Ascending aorta (tissue), 2 donors: ENCODE measurements at regions not wholly inside any gene's neighbourhood (a gene's known extent, or its start where the extent isn't known, plus 50 kb on each side); places are given as distances from the start of the nearest gene placed in this dataset.
A peak's percentile ranks its signal among the peaks of the same experiment; 100 is the strongest.

Experiments
- DNase-seq, 2 donors: peaks; one replicate each; pipeline ENCODE4 v3.0.0-alpha.2; 2019; ENCODE audit warnings: low spot score in 2 of 2
- H3K27ac ChIP-seq, 2 donors: fragments of 200-600 bp; sonication (generic); one replicate each; pipeline ENCODE4 v1.5.1; 2016 to 2017; ENCODE audit warnings: mild to moderate bottlenecking in 1 of 2
- H3K27me3 ChIP-seq: fragments of 200-600 bp; sonication (generic); one replicate; pipeline ENCODE4 v1.5.1; 2017
- H3K36me3 ChIP-seq, 2 donors: fragments of 200-600 bp; sonication (generic); one replicate each; pipeline ENCODE4 v1.5.1; 2016
- H3K4me1 ChIP-seq, 2 donors: fragments of 200-600 bp; sonication (generic); one replicate each; pipeline ENCODE4 v1.5.1; 2016 to 2017; ENCODE audit warnings: mild to moderate bottlenecking in 1 of 2
- H3K4me3 ChIP-seq, 2 donors: fragments of 200-600 bp; sonication (generic); one replicate each; pipeline ENCODE4 v1.5.1; 2016 to 2017; ENCODE audit warnings: mild to moderate bottlenecking in 1 of 2
- H3K9me3 ChIP-seq, 2 donors: fragments of 200-600 bp; sonication (generic); one replicate each; pipeline ENCODE4 v1.5.1; 2016
- CTCF ChIP-seq, 3 experiments: fragments of 200-600 bp in 2 of 3; fragments of 450-650 bp in 1 of 3; sonication (generic) in 2 of 3; IDR thresholded peaks; one replicate each; pipeline ENCODE4 v1.5.1; 2016 to 2019; ENCODE audit warnings: antibody characterized with exemption in 3 of 3, mild to moderate bottlenecking in 1 of 3, moderate library complexity in 1 of 3
- intact Hi-C: fragments of 100-400 bp; cut with DNase I; formaldehyde crosslinking; loops from one replicate; pipeline ENCODE4 v1.15.1; 2023

- TF ChIP-seq CTCF (IDR thresholded peaks at IDR 0.05) = no peak
- Histone ChIP-seq H3K27me3 (no peaks in the 10 kb centered on the region), H3K36me3 (no peaks in the 10 kb centered on the region), H3K4me1 (no peaks in the 10 kb centered on the region), H3K27ac (no peak overlapping the region), H3K9me3 (no peaks in the 10 kb centered on the region), H3K4me3 (no peak overlapping the region)
- DNase-seq = no peak
- intact Hi-C loops = no loop called here
Observed at GRCh38 chr14:53549956-53550355, 396.8 kb upstream of the DDHD1 start.

GRCh38 chr14:53547593-53547992, 394.5 kb upstream of the DDHD1 start:
- Histone ChIP-seq H3K4me1 (no peaks in the 10 kb centered on the region), H3K4me3 (no peak overlapping the region), H3K27ac (no peak overlapping the region), H3K36me3 (no peaks in the 10 kb centered on the region), H3K9me3 (no peaks in the 10 kb centered on the region), H3K27me3 (no peaks in the 10 kb centered on the region)
- TF ChIP-seq CTCF (IDR thresholded peaks at IDR 0.05) = no peak
- intact Hi-C loops = no loop called here
- no peak for DNase-seq

GRCh38 chr14:53545217-53545616, 392.1 kb upstream of the DDHD1 start:
- intact Hi-C loops = no loop called here
- H3K36me3 ChIP-seq = no peaks in the 10 kb centered on the region
- H3K4me3 ChIP-seq = no peak overlapping the region
- no peaks in the 10 kb centered on the region for H3K4me1 ChIP-seq
- no peak overlapping the region for H3K27ac ChIP-seq
- no peaks in the 10 kb centered on the region for H3K27me3 ChIP-seq
- no peak for TF ChIP-seq CTCF (IDR thresholded peaks at IDR 0.05)
- no peak for DNase-seq
- H3K9me3 ChIP-seq = no peaks in the 10 kb centered on the region

GRCh38 chr14:53542732-53543131, 389.6 kb upstream of the DDHD1 start:
- no peaks in the 10 kb centered on the region for H3K4me1 ChIP-seq
- peak in 1 of 2 donors; percentile 64 for DNase-seq
- intact Hi-C loops = loop anchor here (5.0 kb wide), 1 partner anchor 785 kb away; no protein-coding TSS in a partner anchor
- TF ChIP-seq CTCF (IDR thresholded peaks at IDR 0.05) = no peak
- H3K36me3 ChIP-seq = no peaks in the 10 kb centered on the region
- H3K27me3 ChIP-seq = no peaks in the 10 kb centered on the region
- no peak overlapping the region for H3K27ac ChIP-seq
- H3K4me3 ChIP-seq = no peak overlapping the region
- no peaks in the 10 kb centered on the region for H3K9me3 ChIP-seq

GRCh38 chr14:53541411-53541810, 388.3 kb upstream of the DDHD1 start:
- TF ChIP-seq CTCF (IDR thresholded peaks at IDR 0.05) = no peak

More at GRCh38 chr14:53541411-53541810, 388.3 kb upstream of the DDHD1 start:
- H3K4me1 ChIP-seq = no peaks in the 10 kb centered on the region
- no peak overlapping the region for H3K4me3 ChIP-seq
- intact Hi-C loops = loop anchor here (5.0 kb wide), 1 partner anchor 786 kb away; no protein-coding TSS in a partner anchor
- H3K27ac ChIP-seq = no peak overlapping the region
- H3K36me3 ChIP-seq = no peaks in the 10 kb centered on the region
- no peaks in the 10 kb centered on the region for H3K9me3 ChIP-seq
- H3K27me3 ChIP-seq = no peaks in the 10 kb centered on the region
- no peak for DNase-seq
